Ovary (tissue), 3 donors: ENCODE measurements at regions not wholly inside any gene's neighbourhood (a gene's known extent, or its start where the extent isn't known, plus 50 kb on each side); places are given as distances from the start of the nearest gene placed in this dataset.

Experiments used
- CTCF ChIP-seq, 3 donors: fragments of 450-650 bp in 2 of 3; fragments of 200-600 bp in 1 of 3; IDR thresholded peaks; one replicate each; pipeline versions ENCODE4 v1.5.1 to v1.8.0; 2016 to 2022; ENCODE audit warnings: antibody characterized with exemption in 3 of 3, mild to moderate bottlenecking in 1 of 3
- POLR2A ChIP-seq: fragments of 450-650 bp; IDR thresholded peaks from one replicate; pipeline ENCODE4 v1.6.1; 2017; ENCODE audit warnings: antibody characterized with exemption, mild to moderate bottlenecking, moderate library complexity
- donor health status: DM: no; HTN: no; CAD: no.

GRCh38 chr11:116219171-116219635, 553.6 kb downstream of the BUD13 start:
- TF ChIP-seq CTCF (IDR thresholded peaks at IDR 0.05), result no peak
- TF ChIP-seq POLR2A, result no peak
